Astrocyte of the spinal cord (primary cell): ENCODE measurements at regions not wholly inside any gene's neighbourhood (a gene's known extent, or its start where the extent isn't known, plus 50 kb on each side); places are given as distances from the start of the nearest gene placed in this dataset.

ENCODE experiments used
- DNase-seq: peaks from one replicate; pipeline ENCODE4 v3.0.0; 2011; ENCODE audit warnings: low read depth, low spot score
- H3K4me3 ChIP-seq: 2 replicates; pipeline ENCODE4 v1.5.1; 2011; ENCODE audit warnings: low read depth, mild to moderate bottlenecking, low read length, moderate library complexity
- in situ Hi-C: cut with HindIII; loops from 2 replicates; pipeline ENCODE4 v1.10.0; 2017; ENCODE audit warnings: low sequenced_read_pairs
- TF ChIP-seq, protein P1 (sequence below): IDR thresholded peaks from 2 replicates; pipeline ENCODE4 v1.5.1; 2012; ENCODE audit warnings: low read depth, mild to moderate bottlenecking, low read length, inconsistent platforms

- DNase-seq = no peak
- TF ChIP-seq, protein P1, sequence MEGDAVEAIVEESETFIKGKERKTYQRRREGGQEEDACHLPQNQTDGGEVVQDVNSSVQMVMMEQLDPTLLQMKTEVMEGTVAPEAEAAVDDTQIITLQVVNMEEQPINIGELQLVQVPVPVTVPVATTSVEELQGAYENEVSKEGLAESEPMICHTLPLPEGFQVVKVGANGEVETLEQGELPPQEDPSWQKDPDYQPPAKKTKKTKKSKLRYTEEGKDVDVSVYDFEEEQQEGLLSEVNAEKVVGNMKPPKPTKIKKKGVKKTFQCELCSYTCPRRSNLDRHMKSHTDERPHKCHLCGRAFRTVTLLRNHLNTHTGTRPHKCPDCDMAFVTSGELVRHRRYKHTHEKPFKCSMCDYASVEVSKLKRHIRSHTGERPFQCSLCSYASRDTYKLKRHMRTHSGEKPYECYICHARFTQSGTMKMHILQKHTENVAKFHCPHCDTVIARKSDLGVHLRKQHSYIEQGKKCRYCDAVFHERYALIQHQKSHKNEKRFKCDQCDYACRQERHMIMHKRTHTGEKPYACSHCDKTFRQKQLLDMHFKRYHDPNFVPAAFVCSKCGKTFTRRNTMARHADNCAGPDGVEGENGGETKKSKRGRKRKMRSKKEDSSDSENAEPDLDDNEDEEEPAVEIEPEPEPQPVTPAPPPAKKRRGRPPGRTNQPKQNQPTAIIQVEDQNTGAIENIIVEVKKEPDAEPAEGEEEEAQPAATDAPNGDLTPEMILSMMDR = no peak
- no peak overlapping the region for H3K4me3 ChIP-seq
- in situ Hi-C loops = no loop called here
Observed at GRCh38 chr10:64501807-64502206, 980.6 kb downstream of the REEP3 start.

DNA sequence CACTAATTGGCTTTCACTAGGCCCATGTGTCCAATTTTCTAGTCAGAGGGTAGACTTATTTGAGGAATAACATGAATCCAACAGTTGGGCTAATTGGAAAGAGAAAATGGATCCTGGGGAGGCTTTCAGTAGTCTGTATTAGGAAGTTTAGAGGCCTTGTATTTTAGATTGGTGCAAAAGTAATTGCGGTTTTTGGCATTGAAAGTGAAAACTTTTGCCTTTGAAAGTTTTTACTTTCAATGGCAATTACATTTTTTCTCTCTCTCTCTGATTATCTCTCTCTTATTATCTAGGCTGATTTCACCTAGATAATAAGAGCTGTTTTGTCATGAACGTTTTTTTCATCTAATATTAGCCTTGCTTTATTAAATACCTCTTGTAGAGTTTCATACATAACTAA lies 981.7 kb downstream of the REEP3 start:
- in situ Hi-C loops = no loop called here
- TF ChIP-seq, protein P1 = no peak
- no peak overlapping the region for H3K4me3 ChIP-seq
- no peak for DNase-seq

DNA sequence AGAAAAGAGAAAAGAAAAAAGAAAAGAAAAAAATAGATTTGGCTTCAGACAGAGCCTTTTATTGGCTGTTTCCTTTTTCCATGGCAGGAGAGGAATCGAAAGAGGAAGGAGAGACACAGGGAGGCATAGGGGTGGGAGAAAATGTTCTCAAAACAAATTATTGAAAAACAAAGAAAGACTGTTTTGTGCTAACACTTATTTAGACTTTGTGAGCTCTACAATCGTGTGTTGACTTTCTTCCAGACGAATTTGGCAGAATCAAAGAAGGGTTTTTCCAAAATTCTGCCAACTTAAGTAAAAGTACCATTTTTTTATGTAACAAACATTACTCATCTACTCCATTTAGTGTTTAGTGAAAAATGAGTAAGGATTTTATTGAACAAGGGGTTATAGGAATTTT lies 982.2 kb downstream of the REEP3 start:
- H3K4me3 ChIP-seq = no peak overlapping the region
- no peak for DNase-seq
- TF ChIP-seq, protein P1 = no peak
- in situ Hi-C loops = no loop called here

GRCh38 chr10:64505501-64505900 lies 984.3 kb downstream of the REEP3 start:
- H3K4me3 ChIP-seq = no peak overlapping the region
- TF ChIP-seq, protein P1 = no peak
- in situ Hi-C loops = no loop called here
- DNase-seq = no peak

- no peak overlapping the region for H3K4me3 ChIP-seq
- TF ChIP-seq, protein P1 = no peak
- in situ Hi-C loops = no loop called here
- no peak for DNase-seq
Observed at GRCh38 chr10:64506963-64507362, 985.8 kb downstream of the REEP3 start.

DNA sequence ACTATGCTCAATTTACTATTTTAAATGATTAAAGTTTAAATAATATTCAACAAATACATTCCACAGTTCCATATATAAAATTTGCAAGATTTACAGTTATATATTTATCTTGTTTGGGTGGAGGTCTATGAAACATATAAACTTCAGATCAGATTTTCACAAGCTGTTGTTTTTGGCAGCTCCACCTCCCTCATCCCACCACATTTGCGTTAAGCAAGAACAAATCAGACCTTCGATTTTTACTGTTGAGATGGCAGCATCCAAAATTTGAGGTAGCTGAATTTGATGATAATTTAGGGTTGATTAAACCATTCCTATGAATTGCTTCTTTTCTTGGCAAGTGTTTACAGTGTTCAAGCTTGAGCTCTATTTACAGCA lies 986.4 kb downstream of the REEP3 start:
- TF ChIP-seq, protein P1 = no peak
- no peak overlapping the region for H3K4me3 ChIP-seq
- in situ Hi-C loops = no loop called here
- DNase-seq = no peak

DNA sequence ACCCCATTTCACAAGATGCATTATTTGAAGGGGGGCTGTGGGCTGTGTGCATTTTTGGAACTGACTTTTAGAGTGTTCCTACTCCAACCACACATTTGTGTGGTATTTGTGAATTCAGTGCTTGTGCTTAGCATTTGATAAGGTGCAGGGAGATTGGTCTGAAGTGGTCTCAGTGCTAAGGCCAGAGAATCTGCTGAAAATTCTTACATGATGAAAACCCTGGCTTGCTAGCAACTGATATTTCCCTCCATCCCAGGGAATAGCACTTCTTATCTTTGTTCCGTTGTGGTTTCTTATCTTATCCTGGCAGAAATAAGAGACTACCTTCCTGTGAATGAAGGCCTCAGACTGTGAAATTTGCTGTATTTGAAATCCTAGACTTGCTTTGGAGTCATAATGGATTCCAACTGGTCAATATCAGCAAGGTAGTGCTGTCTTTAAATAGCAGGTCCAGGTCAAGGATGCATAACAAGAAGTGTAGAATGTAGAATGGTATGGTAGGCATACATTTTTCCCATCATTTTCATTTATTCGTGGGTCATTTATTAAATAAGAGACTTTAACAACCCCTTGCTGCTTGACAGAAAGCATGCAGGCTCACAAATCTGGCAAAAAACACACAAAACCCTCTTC lies 986.9 kb downstream of the REEP3 start:
- peak; percentile 5 for DNase-seq
- TF ChIP-seq, protein P1 = no peak
- in situ Hi-C loops = no loop called here
- no peak overlapping the region for H3K4me3 ChIP-seq
